Stimulated activated CD4-positive, alpha-beta T cell treated with anti-CD3 and anti-CD28 coated beads, Interleukin-12 subunit alpha, Interleukin-12 subunit beta, amount 100 ng/mL, for 48 hours (primary cell): ENCODE measurements at regions not wholly inside any gene's neighbourhood (a gene's known extent, or its start where the extent isn't known, plus 50 kb on each side); places are given as distances from the start of the nearest gene placed in this dataset.

ENCODE experiments used
- DNase-seq, 3 donors: peaks; one replicate each; pipeline ENCODE4 v3.0.0-alpha.2; 2020; ENCODE audit warnings: low read depth in 2 of 3, low spot score in 1 of 3

DNA sequence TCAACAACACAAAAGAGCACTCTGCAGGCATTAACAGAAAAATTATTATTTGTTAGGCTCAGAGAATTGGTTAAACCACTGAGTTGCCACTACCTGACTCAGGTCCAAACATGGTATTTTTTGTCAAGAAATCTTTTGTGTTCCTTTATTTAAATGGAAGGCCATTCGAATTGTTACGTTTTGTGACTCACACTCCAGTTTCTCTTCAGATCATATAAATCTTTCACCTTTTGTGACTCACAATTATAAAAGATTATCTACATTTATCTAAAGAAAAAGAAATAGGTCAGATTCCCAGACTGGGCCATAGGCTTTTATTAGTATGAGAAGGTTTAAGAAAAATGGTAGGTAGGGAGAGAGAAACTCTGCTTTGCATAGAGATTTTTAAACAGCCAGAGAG, 669.8 kb downstream of the GALC start:
- DNase-seq: no peak

DNA sequence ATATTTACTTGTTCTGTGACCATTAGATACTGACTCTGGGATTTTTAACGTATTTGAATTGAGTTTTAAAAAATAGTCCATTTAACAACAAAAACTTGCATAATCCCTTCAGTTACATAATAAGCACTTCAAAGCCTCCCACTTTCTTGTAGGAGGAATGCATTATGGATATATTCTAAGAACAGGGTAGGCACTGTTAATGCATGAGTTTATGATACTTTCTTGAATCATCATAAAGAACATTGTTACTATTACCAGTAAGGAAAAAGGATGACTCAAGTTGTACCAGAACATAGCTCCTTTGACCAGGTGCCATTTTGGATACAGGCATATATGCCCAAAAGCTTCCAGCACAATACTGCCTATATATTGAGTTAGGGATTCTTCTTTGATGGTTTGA, 671.4 kb downstream of the GALC start:
- no peak for DNase-seq

DNA sequence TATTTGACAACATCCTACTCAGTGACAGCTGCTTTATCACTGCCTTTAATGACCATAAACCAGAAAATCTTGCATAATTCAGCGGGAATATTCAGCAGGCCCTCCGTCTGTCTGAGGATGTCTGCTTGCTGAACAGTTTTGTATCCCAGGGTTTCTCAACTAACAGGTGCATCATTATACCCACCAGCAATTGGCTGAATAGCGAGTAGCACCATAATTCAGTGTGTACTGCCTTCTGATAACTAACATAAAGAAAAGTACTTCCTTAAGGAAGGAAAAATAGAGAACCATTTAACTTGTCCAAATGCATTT, 680.1 kb downstream of the GALC start:
- DNase-seq: no peak

DNA sequence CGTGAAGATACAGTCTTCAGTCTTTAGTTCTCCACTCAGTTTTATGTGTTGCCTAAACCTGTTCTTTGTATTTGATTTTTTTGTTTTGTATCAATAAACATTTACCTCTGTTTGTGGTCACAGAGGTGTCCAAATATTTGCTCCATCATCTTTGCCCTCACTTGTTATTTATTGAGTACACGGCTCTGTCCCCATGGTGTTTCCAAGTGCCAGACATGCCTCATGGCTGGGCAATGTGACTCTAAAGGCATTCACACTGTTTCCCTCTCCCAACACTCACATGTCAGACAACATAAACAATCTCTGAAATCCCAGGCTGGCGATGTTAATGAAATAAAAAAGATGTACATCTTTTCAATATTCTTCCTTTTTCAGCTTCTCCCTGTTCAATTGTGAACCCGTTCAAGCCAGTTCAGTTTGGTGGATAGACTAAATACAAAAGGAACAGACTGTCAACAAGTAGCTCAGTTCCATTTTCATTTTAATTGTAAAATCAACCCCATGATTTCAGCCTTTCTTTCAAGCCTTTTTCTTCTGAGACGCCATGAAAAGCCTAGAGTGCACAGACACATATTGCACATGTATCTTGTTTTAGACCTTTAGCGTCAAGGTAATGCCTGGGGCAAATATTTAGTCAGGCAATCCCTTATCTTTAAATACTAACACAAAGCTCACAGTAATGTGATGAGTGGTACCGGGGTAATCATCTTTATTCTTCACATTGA, 680.7 kb downstream of the GALC start:
- DNase-seq: no peak

DNA sequence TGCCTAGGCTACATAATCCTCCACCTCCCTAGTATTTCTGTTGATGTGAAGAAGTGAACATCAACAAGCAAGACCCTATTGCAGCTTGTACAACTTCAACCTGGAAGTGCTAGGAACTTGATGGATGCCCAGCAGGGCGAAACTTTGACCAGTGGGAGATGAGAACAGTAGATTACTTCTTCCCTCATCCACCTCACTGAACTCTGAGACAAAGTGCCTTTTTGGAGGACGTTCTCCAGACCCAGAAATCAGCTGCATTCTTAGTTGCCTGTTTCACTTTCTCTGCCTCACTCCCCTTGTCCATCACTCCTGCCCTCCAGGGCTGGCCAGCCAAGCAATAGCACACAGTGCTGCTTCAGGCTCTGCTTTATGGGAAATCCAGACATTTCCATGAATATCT, 683.4 kb downstream of the GALC start:
- no peak for DNase-seq

DNA sequence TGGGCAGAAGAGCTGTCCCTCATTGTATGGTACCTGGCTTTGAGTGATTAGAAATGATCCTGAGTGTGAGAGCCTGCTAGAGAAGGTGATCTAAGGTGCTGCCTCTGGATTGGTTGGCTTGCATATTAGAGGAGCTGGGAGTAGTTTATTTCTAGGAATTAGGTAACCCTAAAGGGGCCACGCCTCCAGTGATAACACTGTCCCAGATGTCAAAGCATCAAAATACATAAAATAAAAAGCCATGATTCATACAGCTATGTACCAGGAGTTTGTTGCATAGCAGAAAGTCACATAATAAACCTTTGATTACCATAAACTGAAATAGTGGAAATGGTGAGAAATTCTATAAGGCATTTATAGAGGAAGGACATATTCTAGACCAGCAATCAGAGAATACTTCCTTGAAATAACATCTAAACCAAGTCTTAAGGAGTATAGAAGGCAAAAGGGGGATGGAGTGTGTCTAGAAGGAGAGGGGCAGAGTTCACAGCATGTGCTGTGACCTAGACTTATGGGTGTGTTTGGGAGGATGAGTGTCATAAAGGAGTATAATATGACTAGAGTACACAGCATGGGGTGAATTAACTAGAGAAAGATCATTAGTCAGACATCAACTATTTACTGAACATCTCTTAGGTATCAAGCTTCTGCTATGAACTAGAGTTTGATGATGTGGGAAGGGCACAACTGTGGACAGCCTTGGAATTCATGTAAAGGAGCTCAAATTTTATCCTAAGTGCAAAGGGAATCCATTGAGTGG, 686.4 kb downstream of the GALC start:
- no peak for DNase-seq

DNA sequence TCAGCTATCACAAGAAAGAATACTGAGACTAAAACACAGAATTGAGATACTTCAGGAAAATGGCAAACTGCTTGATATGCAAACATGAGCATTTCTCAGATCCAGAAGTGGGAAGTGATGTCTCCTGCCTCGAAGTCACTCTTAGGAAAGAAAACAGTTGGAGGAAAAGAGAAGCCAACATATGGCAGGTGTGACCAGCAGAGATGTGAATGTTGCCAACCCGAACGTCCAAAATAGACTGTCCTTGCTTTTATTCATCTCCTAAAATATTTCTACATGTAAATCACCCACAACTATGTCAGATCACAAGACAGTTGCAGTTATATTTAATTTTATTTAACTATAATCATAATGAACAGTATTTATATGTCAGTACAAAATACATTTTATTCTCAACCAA, 687.6 kb downstream of the GALC start:
- no peak for DNase-seq

DNA sequence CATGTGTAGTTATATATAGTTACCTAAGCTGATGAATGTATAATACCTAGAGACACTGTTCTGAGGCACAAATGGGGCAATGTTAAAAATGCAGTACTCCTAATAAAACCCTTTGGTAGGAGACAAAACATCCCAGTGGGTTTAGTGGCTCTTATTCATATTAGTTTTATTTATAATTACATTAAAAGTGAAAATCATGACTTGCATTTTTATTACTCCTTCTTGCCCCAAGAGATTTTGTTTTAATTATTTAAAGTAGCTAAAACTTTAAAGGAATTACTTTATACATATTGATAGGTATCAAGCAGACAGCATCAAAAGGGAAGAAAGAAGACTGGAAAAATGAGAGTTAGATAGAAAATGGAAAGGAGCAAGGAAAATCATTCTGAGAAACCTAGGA, 688.6 kb downstream of the GALC start:
- no peak for DNase-seq

DNA sequence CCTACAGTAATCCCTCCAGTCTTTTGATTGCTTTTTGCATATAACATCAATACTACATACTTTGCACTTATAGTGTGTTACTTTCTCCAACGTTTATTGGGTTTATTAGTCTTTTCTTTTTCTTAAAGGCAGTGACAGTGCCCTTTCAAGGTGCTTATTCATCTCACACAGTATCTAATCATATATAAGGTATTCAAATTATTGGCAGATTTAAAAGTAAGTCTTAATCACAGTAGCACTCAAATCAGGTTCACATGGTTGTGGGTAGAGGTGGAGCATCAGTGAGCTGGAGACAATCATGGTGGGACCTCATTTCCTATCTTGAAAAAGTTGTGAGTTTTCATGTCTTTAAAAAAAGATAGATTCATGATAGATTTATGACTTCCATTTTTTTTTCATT, 706.2 kb downstream of the GALC start:
- no peak for DNase-seq

DNA sequence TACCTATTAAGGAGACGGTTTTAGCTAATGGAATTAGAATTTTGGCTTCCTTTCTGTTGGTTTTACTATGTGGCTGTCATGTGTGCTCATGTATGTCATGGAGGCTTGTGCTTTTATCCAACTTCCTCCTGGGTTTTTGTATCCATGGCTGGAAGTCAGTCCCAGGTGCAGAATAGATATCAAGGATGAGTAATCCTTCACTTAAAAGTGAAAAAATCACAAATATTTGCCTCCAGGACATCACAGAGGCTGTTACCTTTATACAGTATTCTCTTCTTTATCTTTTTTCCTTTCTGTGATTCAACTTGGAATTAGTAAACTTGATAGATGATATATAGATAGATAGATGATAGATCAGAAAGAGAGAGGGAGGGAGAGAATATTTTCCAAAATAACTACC, 706.8 kb downstream of the GALC start:
- DNase-seq: no peak

DNA sequence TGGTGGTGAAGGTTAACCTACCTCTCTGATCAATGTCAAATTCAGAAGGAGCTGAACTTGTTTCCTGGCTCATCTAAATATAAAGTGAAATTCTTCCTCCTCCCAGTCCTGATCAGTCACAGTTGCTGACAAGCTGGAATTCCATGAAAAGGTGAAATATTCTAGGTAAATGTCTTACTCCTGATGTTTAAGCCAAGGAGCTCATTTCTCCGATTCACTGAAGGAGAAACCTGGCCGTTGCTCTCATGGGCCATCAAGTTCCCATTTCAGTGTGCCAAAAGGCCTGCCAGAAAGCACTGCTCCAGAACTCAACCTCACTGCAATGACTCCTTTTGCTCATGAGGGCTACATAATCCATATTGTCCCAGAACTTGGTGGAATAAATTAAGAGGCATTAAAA, 707.5 kb downstream of the GALC start:
- no peak for DNase-seq

DNA sequence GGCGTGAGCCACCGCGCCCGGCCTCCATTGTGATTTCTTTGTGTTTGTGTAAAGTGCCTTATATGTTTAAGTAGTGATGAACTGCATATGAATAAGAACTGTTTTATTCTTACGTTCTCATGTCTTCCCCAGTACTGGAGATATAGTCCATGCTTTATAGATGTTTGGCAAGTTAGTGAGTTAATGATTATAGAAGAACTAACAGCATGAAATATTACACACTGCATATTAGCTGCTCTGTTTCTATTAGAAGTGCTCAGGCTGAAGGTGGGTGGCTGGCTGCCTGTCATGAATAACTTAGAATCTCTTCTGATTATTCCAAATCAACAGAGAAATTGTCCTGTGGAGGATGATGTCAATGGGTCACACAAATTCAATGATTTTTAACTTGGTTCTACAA, 709.4 kb downstream of the GALC start:
- DNase-seq: no peak

DNA sequence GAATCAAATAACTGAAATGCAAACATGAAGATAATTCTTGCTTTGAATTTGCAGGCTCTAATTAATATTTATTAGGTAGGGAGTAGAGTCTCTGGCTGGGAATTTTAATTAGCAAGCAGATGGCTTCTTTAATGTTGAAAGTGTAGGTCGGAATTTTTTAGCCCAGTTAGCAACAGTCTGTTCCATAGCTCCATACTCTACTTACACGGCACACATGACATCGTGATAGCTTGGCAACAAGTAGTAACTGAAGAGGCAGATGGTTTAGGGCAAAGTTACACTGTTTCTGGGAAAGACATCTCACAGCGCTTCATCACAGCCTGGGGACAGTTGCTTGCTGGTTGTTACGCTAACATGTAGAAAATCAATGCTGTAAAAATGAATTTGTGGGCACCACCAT, 710.7 kb downstream of the GALC start:
- DNase-seq: no peak

DNA sequence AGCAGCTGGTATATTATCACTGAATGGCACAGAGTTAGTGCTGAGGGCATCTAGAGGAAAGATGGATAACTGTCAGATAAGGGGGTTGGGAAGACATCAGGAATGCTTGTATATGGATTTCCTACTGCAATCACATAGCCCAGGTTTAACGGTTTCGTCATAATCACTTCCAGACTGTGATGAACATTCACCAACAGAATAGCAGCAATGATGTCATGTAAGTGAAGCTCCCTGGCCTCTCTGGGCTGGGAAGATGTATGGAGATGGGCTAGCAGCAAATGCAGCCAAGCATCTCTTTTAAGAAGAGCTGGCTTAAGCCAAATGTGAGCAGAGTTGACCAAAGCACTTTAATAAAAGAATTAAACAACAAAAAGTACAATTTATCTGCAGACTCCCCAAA, 714.6 kb downstream of the GALC start:
- no peak for DNase-seq

DNA sequence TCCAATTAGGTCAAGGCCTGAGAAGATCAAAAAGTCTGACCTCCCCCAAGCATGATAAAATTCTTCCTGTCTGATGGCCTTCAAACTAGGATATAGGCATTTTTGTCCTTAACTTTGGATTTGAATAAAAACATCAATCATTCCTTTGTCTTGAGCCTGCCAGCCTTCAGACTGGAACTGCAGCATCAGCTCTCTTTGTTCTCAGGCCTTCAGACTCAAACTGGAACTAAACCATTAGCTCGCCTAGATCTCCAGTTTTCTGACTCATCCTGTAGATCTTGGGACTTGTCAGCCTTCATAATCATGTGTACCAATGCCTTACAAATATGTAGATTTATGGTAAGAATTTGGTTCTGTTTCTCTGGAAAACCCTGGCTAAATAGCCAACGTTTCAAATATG, 721.7 kb downstream of the GALC start:
- no peak for DNase-seq

DNA sequence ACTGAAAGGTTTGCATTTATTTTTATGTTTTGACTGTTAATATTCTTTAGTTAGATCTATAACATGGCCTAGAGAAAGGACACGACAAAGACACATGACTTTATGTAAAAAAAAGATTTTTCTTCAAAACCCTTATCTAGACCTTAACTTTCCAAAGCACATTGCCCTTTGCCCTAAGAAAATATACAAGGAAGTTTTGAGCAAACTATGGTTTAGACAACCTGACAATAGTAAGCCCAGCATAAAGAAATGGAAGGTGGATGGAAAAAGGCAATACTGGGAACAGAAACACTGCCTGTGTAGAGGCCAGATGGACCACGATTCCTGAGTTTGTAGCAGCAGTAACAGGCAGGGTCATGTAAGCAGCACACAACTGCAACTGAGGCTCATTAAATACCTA, 724.0 kb downstream of the GALC start:
- DNase-seq: no peak

DNA sequence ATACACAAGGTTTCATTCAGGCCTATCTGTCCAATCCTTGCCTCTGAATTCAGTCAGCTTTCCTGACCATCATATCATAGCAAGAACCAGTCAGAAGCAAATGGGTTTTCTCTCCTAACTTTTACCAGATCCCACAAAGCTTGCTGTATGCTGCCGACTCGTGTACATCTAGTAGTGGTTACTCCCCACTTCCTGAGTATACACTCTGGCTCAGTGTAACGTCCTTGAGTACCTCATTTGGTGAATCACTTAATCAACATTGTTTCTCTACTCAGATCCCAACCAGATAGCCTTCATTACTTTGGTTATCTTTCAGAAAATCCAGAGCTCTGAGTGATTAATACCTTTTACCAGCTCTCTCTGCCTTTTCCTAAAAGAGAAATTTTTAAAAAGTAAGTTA, 728.2 kb downstream of the GALC start:
- DNase-seq: no peak

DNA sequence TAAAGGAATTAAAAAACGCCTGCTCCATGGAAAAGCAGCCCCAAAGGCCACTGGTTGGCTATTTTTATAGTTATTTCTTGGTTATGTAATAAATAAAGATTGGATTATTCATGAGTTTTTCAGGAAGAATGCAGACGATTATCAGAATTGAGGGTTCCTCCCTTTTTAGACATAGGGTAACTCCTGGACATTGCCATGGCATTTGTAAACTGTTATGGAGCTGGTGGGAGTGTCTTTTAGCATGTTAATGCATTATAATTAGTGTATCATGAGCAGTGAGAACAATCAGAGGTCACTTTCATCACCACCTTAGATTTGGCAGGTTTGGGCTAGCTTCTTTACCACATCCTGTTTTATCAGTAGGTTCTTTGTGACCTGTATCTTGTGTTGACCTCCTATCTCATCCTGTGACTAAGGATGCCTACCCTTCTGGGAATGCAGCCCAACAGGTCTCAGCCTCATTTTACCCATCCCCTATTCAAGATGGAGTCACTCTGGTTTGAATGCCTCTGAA, 728.7 kb downstream of the GALC start:
- DNase-seq: no peak

DNA sequence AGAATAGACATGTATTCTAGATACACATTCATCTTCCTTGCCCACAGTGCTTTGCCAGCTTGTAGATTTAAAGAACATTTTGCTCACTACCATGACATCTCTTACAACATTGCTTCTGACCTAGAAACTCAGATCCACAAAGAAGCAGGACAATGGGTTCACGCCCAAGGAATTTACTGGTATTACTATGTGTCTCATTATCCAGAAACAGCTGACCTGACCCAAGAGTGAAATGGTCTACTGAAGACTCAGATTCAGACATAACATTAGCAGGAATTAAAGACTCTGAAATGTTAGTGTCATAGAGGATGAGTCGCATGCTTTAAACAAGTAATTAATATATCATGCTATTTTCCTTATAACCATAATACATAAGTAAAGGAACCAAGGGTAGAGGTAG, 731.4 kb downstream of the GALC start:
- no peak for DNase-seq

DNA sequence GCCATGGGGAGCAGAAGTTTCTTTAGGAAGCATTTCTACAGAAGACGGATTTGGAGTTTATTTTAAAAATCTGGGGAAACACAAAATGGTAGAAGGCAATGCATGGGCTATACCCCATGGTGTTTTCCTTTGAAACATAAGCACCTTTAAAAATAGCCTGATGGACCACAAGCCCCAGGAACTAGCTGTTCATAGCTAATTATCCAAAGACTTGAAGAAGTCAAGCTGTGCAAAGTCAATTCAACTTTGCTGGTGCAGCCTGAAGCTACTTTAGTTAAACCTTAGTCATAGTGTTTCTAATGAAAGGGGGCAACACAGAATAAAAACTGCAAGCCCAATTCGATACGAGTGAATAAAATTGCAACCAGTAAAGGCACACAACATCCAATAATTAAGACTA, 732.5 kb downstream of the GALC start:
- DNase-seq: no peak

DNA sequence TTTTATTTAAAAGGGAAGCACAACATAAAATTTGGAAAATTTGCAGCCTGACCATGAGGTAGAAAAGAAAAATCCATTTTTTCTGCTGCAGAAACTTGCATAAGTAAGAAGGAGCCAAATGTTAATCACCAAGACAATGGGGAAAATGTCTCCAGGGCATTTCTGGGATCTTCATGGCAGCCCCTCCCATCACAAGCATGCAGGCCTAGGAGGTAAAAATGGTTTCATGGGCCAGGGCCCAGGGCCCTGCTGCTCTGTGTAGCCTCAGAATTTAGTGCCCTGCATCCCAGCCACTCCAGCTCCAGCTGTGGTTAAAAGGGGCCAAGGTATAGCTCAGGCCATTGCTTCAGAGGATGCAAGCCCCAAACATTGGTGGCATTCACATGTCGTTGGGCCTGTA, 735.6 kb downstream of the GALC start:
- DNase-seq: no peak

DNA sequence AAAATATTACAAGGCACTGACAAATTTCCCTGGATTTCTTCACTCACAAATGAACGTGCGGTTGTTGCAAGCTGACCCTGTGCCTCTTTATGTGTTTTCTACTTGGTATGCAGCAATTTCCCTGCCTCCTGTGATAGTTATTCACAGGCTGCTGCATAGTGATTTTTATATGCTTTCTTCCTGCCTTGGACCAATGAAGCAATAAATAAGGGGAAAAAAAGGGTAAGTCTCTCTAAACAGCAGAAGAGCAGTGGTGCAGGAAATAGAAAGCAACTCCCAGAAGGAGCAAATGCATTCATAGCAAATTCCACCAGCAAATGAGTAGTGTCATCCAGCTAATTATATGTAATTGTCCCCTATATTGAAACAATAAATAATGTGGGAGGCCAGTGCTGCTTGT, 737.9 kb downstream of the GALC start:
- no peak for DNase-seq

DNA sequence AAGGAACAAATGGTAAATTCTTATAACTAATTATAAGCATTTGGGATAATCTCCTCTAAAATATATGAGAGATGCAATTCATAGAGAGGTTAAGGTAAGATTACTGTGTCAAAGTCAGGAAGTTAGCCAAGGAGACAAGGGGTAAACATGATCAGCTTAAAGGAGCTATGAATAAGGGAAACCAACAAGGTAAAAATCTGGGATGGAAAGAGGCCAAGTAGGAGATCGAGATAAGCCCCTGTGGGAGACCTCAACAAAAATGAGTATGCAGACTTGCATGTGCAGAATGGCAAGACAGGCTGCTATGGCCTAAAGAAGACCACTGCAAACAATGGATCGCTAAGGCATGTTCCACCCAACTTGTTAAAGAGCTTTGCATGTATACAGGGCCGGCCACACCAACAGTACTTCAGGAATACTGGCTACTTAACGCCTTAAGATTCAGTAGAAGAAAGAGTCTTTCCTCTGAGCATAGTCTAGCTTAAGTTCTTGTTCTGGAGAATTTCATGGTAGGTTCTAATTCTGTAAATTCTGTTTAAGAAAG, 738.6 kb downstream of the GALC start:
- DNase-seq: no peak
